A549 (cell line): ENCODE measurements at regions not wholly inside any gene's neighbourhood (a gene's known extent, or its start where the extent isn't known, plus 50 kb on each side); places are given as distances from the start of the nearest gene placed in this dataset.

Experiments
- ATAC-seq, 2 experiments: fragments of 200-7000 bp in 1 of 2; fragments of >200 bp in 1 of 2; cut with Nextera tagmentation in 1 of 2; cut with Tn5 transposase in 1 of 2; 3 replicates each; pipeline versions ENCODE4 v1.8.0 to v1.9.1; 2018 to 2020; ENCODE audit warnings: mild to moderate bottlenecking in 1 of 2, moderate library complexity in 1 of 2
- CTCF ChIA-PET: fragments of 300-600 bp; sonication (Branson Sonifier 250); formaldehyde crosslinking; extraction: SDS; loops from one replicate; lab custom pipeline; 2021; ENCODE audit warnings: antibody characterized with exemption, inconsistent platforms; lab: Yijun Ruan, JAX
- POLR2A ChIA-PET: fragments of 350-600 bp; formaldehyde crosslinking; extraction: SDS; loops from one replicate; lab custom pipeline; 2021; ENCODE audit warnings: antibody characterized with exemption, inconsistent platforms; lab: Yijun Ruan, JAX
- DNase-seq, 2 experiments: peaks; one replicate each; pipeline versions ENCODE4 v3.0.0 to v3.0.0-alpha.2; 2011 to 2016; ENCODE audit warnings: low read depth in 1 of 2, low spot score in 1 of 2
- FAIRE-seq: peaks from 2 replicates; lab custom pipeline; 2011; peaks lifted over from hg19 to GRCh38; lab: Jason Lieb, UNC
- H3K27ac ChIP-seq, 2 experiments: fragments of >200 bp; sonication (Bioruptor Twin); formaldehyde crosslinking; 3 replicates each; pipeline ENCODE4 v1.5.1; 2016 to 2017
- H3K4me1 ChIP-seq: fragments of >200 bp; sonication (Bioruptor Twin); formaldehyde crosslinking; 3 replicates; pipeline ENCODE4 v1.6.1; 2016
- H3K4me2 ChIP-seq: fragments of >200 bp; sonication (Bioruptor Twin); formaldehyde crosslinking; 3 replicates; pipeline ENCODE4 v1.6.1; 2016
- H3K4me3 ChIP-seq: fragments of >200 bp; sonication (Bioruptor Twin); formaldehyde crosslinking; 3 replicates; pipeline ENCODE4 v1.5.1; 2016
- H3K9me3 ChIP-seq: fragments of >200 bp; sonication (Bioruptor Twin); formaldehyde crosslinking; 3 replicates; pipeline ENCODE4 v1.6.1; 2016
- ATOH8 ChIP-seq: fragments of 250-450 bp; sonication (Bioruptor Pico); IDR thresholded peaks from 2 replicates; pipeline ENCODE4 v1.5.0; 2020; ENCODE audit warnings: low read depth, mild to moderate bottlenecking, moderate library complexity
- BHLHE40 ChIP-seq: IDR thresholded peaks from 2 replicates; pipeline ENCODE4 v1.6.1; 2012; ENCODE audit warnings: low read depth, low read length, inconsistent platforms
- CHD2 ChIP-seq: fragments of 150-350 bp; IDR thresholded peaks from 2 replicates; pipeline ENCODE4 v1.6.1; 2014; ENCODE audit warnings: low read length; ENCODE audit not compliant: partially characterized antibody
- EHF ChIP-seq: fragments of 250-450 bp; sonication (Bioruptor Pico); IDR thresholded peaks from 2 replicates; pipeline ENCODE4 v1.5.0; 2020; ENCODE audit warnings: mild to moderate bottlenecking
- EP300 ChIP-seq, 2 experiments: fragments of >200 bp; sonication (Bioruptor Twin); formaldehyde crosslinking; IDR thresholded peaks; 2 replicates in 1 of 2; 3 replicates in 1 of 2; pipeline ENCODE4 v1.6.1; 2016 to 2017
- FOSB ChIP-seq: fragments of 250-450 bp; sonication (Bioruptor Pico); IDR thresholded peaks from 2 replicates; pipeline ENCODE4 v1.5.0; 2020; ENCODE audit warnings: mild to moderate bottlenecking, moderate library complexity
- FOSL2 ChIP-seq, 2 experiments: fragments of 450-650 bp in 1 of 2; fragments of >200 bp in 1 of 2; sonication (Bioruptor Twin) in 1 of 2; formaldehyde crosslinking; IDR thresholded peaks; 2 replicates each; pipeline versions ENCODE4 v1.5.0 to v1.6.1; 2016 to 2020; ENCODE audit warnings: mild to moderate bottlenecking in 1 of 2, moderate library complexity in 1 of 2
- FOXS1 ChIP-seq: fragments of 250-450 bp; sonication (Bioruptor Pico); IDR thresholded peaks from 2 replicates; pipeline ENCODE4 v1.5.0; 2020; ENCODE audit warnings: mild to moderate bottlenecking, moderate library complexity
- GATA3 ChIP-seq: IDR thresholded peaks from 2 replicates; pipeline ENCODE4 v1.6.1; 2012; ENCODE audit warnings: borderline replicate concordance
- HMGXB4 ChIP-seq: fragments of 250-450 bp; sonication (Bioruptor Pico); IDR thresholded peaks from 2 replicates; pipeline ENCODE4 v1.5.0; 2021; ENCODE audit warnings: mild to moderate bottlenecking, moderate library complexity, borderline replicate concordance
- HOXA7 ChIP-seq: fragments of 250-450 bp; sonication (Bioruptor Pico); IDR thresholded peaks from 2 replicates; pipeline ENCODE4 v1.5.0; 2020; ENCODE audit warnings: mild to moderate bottlenecking, moderate library complexity
- HOXB5 ChIP-seq: fragments of 250-450 bp; sonication (Bioruptor Pico); IDR thresholded peaks from 2 replicates; pipeline ENCODE4 v1.5.0; 2020; ENCODE audit warnings: mild to moderate bottlenecking, moderate library complexity
- JUNB ChIP-seq: fragments of >200 bp; sonication (Bioruptor Twin); formaldehyde crosslinking; IDR thresholded peaks from 2 replicates; pipeline ENCODE4 v1.6.1; 2016
- KDM1A ChIP-seq: fragments of 200-600 bp; sonication (generic); IDR thresholded peaks from 2 replicates; pipeline ENCODE4 v1.6.1; 2016; ENCODE audit warnings: low read depth, mild to moderate bottlenecking
- PHF8 ChIP-seq: fragments of 200-600 bp; sonication (generic); IDR thresholded peaks from 2 replicates; pipeline ENCODE4 v1.6.1; 2016; ENCODE audit warnings: low read depth, mild to moderate bottlenecking, antibody characterized with exemption, moderate library complexity, borderline replicate concordance
- POLR2AphosphoS2 ChIP-seq: conservative IDR thresholded peaks from 2 replicates; pipeline ENCODE4 v1.6.1; 2012; ENCODE audit warnings: low read length, improper control_type of control experiment, inconsistent platforms
- RFX5 ChIP-seq: fragments of 450-650 bp; IDR thresholded peaks from 2 replicates; pipeline ENCODE4 v1.7.1; 2014; ENCODE audit warnings: antibody characterized with exemption, mild to moderate bottlenecking, moderate library complexity
- SMC3 ChIP-seq: fragments of >200 bp; sonication (Bioruptor Twin); formaldehyde crosslinking; IDR thresholded peaks from 3 replicates; pipeline ENCODE4 v1.6.1; 2018; ENCODE audit warnings: inconsistent platforms
- TFCP2L1 ChIP-seq: fragments of 250-450 bp; sonication (Bioruptor Pico); IDR thresholded peaks from 2 replicates; pipeline ENCODE4 v1.5.0; 2021; ENCODE audit warnings: mild to moderate bottlenecking
- TP53 ChIP-seq: fragments of 250-450 bp; sonication (Bioruptor Pico); IDR thresholded peaks from 2 replicates; pipeline ENCODE4 v1.5.0; 2021; ENCODE audit warnings: mild to moderate bottlenecking, moderate library complexity
- ZFP36 ChIP-seq: fragments of 450-650 bp; IDR thresholded peaks from 2 replicates; pipeline ENCODE4 v1.6.1; 2014; ENCODE audit warnings: borderline replicate concordance; ENCODE audit not compliant: partially characterized antibody
- ZSCAN20 ChIP-seq: fragments of 250-450 bp; sonication (Bioruptor Pico); IDR thresholded peaks from 2 replicates; pipeline ENCODE4 v1.8.0; 2022; ENCODE audit warnings: mild to moderate bottlenecking, moderate library complexity
- WGBS: methylation state at CpG from one replicate; pipeline ENCODE4 v1.1.6; 2017; ENCODE audit errors: missing lambda C conversion rate; 5-methylcytosine and 5-hydroxymethylcytosine counted together
- TF ChIP-seq, protein P1 (sequence below): IDR thresholded peaks from 2 replicates; pipeline ENCODE4 v1.6.1; 2012
- TF ChIP-seq, protein P2 (sequence below): IDR thresholded peaks from 2 replicates; pipeline ENCODE4 v1.6.1; 2012; ENCODE audit warnings: low read depth, borderline replicate concordance

- H3K9me3 ChIP-seq, result no peaks in the 10 kb centered on the region
- no peak for ATAC-seq
- no peak overlapping the region for H3K4me2 ChIP-seq
- ChIA-PET POLR2A (interaction anchor here (0.6 kb wide), 1 partner anchor 1004 kb away, joined by 3 read pairs; no protein-coding TSS in a partner anchor), CTCF (interaction anchor here (0.6 to 1.7 kb wide), 3 partner anchors 13 to 93 kb away, joined by 3 to 6 read pairs (median 4); no protein-coding TSS in a partner anchor)
- no peak for FAIRE-seq
- no peak for TF ChIP-seq FOXS1 (CRISPR knock-in tag)
- no peak for TF ChIP-seq JUNB
- TF ChIP-seq ZFP36, result no peak
- TF ChIP-seq HOXB5 (CRISPR knock-in tag), result no peak
- TF ChIP-seq TP53 (CRISPR knock-in tag), result no peak
- no peak for TF ChIP-seq EP300 (IDR thresholded peaks at IDR 0.05)
- TF ChIP-seq HMGXB4, result no peak
- TF ChIP-seq BHLHE40, result no peak
- TF ChIP-seq HOXA7 (CRISPR knock-in tag), result no peak
- TF ChIP-seq ATOH8, result no peak
- no peak for TF ChIP-seq CHD2
- TF ChIP-seq, protein P1, sequence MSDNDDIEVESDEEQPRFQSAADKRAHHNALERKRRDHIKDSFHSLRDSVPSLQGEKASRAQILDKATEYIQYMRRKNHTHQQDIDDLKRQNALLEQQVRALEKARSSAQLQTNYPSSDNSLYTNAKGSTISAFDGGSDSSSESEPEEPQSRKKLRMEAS, result no peak
- no peak for TF ChIP-seq ZSCAN20 (CRISPR knock-in tag)
- TF ChIP-seq PHF8, result no peak
- TF ChIP-seq KDM1A, result no peak
- TF ChIP-seq RFX5, result no peak
- TF ChIP-seq FOSB, result no peak
- TF ChIP-seq, protein P2, sequence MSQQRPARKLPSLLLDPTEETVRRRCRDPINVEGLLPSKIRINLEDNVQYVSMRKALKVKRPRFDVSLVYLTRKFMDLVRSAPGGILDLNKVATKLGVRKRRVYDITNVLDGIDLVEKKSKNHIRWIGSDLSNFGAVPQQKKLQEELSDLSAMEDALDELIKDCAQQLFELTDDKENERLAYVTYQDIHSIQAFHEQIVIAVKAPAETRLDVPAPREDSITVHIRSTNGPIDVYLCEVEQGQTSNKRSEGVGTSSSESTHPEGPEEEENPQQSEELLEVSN, result no peak
- no peak for TF ChIP-seq GATA3
- no peak for DNase-seq
- H3K27ac ChIP-seq, result no peak overlapping the region
- 56% methylated on average over 5 of the region's 5 CpGs for WGBS
- H3K4me3 ChIP-seq, result no peak overlapping the region
- H3K4me1 ChIP-seq, result no peaks in the 10 kb centered on the region
Measured at GRCh38 chr5:160174290-160174689, 55.0 kb upstream of the FABP6 start.

DNA sequence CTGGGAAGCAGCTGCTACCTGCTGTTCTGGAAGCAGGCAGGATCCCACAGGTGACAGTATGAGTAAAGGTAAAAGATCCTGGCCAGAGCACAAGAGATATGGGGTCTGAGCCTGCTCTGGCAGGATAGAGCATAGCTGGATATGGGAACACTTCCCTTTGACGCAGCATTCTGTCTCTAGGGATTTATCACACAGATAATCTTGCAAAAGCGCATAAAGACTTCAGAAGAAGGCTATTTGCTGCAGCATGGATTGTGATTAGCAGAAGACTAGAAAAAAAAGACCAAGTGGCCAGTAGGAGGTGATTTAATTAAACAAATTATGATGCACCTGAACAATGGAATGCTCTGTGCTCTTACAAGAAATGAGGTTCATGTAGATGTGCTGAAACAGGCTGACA, 52.4 kb upstream of the PWWP2A start:
- TF ChIP-seq FOXS1 (CRISPR knock-in tag) (no peak), EHF (CRISPR knock-in tag) (no peak), POLR2AphosphoS2 (no peak), SMC3 (no peak), TFCP2L1 (CRISPR knock-in tag) (no peak), FOSL2 (IDR thresholded peaks at IDR 0.05) (no peak), FOSL2 (CRISPR knock-in tag; IDR thresholded peaks at IDR 0.05) (no peak)
- H3K4me3 ChIP-seq, result no peak overlapping the region
- H3K9me3 ChIP-seq, result no peaks in the 10 kb centered on the region
- CTCF ChIA-PET, result interaction anchor here (1.3 kb wide), 1 partner anchor 91 kb away, joined by 3 read pairs; no protein-coding TSS in a partner anchor
- no peak for DNase-seq
- POLR2A ChIA-PET, result no interaction called here
- H3K4me1 ChIP-seq, result no peaks in the 10 kb centered on the region; the same call in 2 of the 3 replicates
- ATAC-seq, result no peak
- no peak overlapping the region for H3K4me2 ChIP-seq
- H3K27ac ChIP-seq, result no peak overlapping the region
- 90% methylated on average over 2 of the region's 2 CpGs for WGBS
- FAIRE-seq, result no peak

- WGBS, result 57% methylated on average over 3 of the region's 3 CpGs
- Histone ChIP-seq H3K4me1 (peaks cover 21% of the 10 kb centered on the region), H3K4me2 (no peak overlapping the region), H3K9me3 (no peaks in the 10 kb centered on the region), H3K4me3 (no peak overlapping the region), H3K27ac (no peak overlapping the region)
- ATAC-seq (no peak), FAIRE-seq (no peak), DNase-seq (no peak)
- ChIA-PET POLR2A (no interaction called here), CTCF (interaction anchor here (1.0 kb wide), 1 partner anchor 11 kb away, joined by 3 read pairs; no protein-coding TSS in a partner anchor)
- TF ChIP-seq ZFP36, result no peak
- TF ChIP-seq ZSCAN20 (CRISPR knock-in tag), result no peak
- no peak for TF ChIP-seq CHD2
Measured at GRCh38 chr5:160169326-160169725, 50.1 kb upstream of the PWWP2A start.
